Testis (tissue), 2 donors: ENCODE measurements at regions not wholly inside any gene's neighbourhood (a gene's known extent, or its start where the extent isn't known, plus 50 kb on each side); places are given as distances from the start of the nearest gene placed in this dataset.

Experiments used
- POLR2A ChIP-seq: fragments of 450-650 bp; IDR thresholded peaks from one replicate; pipeline ENCODE4 v1.6.1; 2017; ENCODE audit warnings: antibody characterized with exemption, mild to moderate bottlenecking, moderate library complexity
- TF ChIP-seq, protein P1 (sequence below), 3 experiments: fragments of 450-650 bp in 2 of 3; fragments of 200-600 bp in 1 of 3; sonication (generic) in 1 of 3; IDR thresholded peaks; one replicate each; pipeline ENCODE4 v1.5.1; 2016 to 2019; ENCODE audit warnings: antibody characterized with exemption in 3 of 3, mild to moderate bottlenecking in 2 of 3, moderate library complexity in 1 of 3

DNA sequence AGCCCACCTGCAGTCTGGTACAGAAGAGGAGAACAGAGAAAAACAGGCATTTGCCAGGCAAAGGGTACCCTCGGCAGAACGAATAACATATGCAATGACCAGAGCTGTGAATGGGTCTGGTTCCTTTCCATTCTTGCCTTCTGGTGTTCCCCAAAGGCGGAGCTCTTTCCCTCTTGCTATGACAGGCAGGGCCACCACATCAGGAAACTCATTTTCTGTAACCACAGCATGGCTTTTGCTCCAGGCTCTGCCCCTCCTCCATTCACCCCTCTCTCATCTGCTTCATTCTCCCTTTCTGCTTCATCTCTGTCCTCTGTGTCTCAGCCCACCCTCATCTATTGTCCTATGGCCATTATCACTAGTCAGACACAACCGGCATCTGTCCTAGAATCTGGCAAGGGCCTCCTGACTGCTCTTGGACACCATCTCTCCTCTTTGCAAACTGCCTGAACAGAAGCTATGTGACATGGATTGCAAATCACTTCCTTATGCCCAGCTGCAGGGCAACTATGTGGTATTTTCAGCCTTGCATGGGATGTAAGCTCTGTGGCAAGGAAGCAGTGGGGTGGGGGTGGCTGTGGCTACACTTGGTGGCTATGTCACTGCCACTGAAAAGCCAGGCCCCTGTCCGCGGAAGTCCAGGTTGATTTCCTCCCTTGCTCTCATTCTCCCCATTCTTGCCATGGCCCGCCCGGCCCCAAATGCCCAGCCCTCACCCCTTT lies 78.8 kb upstream of the ABCD3 start:
- no peak for TF ChIP-seq POLR2A
- TF ChIP-seq, protein P1, sequence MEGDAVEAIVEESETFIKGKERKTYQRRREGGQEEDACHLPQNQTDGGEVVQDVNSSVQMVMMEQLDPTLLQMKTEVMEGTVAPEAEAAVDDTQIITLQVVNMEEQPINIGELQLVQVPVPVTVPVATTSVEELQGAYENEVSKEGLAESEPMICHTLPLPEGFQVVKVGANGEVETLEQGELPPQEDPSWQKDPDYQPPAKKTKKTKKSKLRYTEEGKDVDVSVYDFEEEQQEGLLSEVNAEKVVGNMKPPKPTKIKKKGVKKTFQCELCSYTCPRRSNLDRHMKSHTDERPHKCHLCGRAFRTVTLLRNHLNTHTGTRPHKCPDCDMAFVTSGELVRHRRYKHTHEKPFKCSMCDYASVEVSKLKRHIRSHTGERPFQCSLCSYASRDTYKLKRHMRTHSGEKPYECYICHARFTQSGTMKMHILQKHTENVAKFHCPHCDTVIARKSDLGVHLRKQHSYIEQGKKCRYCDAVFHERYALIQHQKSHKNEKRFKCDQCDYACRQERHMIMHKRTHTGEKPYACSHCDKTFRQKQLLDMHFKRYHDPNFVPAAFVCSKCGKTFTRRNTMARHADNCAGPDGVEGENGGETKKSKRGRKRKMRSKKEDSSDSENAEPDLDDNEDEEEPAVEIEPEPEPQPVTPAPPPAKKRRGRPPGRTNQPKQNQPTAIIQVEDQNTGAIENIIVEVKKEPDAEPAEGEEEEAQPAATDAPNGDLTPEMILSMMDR (IDR thresholded peaks at IDR 0.05), result no peak
